Kasumi-1 (cell line): ENCODE measurements at regions not wholly inside any gene's neighbourhood (a gene's known extent, or its start where the extent isn't known, plus 50 kb on each side); places are given as distances from the start of the nearest gene placed in this dataset.
"Not testable (repeated sequence)": the region's sequence is repeated elsewhere in the genome, so short reads cannot be mapped to it uniquely, and the experiment has no call there.

Source experiments
- DNase-seq, 2 experiments: peaks; one replicate each; lab custom pipeline; 2025; lab: John Stamatoyannopoulos, UW

DNA sequence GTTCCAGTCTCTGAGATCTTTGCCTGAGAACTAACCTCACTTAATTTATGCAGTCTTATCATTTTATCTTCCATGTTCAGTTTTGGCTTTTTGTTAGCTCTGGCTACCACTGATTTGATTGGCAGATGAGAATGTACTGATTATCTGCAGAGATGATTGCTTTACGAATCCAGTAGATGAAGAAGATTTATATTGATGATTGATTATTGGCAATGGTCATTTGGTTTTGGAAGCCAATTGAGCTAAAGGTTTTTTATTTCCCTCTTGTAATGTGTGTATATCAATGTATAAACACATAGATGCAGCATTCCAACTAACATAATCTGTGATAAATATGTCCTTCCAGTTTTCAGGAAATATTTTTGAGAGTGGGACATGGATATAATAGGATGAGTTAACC is 763.6 kb downstream of the CDH11 start:
- no peak for DNase-seq

DNA sequence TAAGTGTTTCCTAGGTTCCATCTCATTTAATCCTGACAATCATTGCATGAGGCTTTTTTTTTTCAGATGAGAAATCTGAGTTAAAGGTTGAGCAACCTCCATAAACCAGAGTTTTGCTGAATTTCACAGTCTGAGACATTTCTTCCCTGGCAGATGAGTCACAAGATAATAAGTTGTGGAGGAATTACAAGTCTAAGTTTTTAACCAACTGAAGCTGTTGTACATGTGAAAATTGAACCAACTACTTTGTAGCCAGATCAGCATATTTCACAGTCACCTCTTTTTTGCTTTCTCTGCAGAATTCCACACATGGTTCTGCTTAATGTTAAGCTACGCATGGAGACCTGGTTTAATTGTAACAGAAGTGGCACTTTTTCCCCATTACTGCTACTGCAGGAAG is 765.6 kb downstream of the CDH11 start:
- no peak for DNase-seq

DNA sequence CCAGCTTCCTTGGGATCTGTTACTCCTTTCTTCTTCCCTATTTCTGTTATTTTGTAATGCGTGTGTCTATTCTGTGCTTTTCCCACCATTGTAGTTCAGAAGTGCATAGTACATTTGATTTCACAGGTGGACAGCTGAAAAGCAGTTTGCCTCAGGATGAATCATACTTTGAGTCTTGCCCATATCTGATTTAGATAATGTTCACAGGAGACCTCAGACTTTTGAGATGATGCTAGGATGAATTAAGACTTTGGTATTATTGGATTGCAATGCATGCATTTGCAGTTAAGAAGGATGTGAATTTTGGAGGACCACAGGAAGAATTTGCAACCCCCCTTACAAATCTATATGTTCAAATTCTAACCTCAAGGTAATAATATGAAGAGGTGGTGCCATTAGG is 769.6 kb downstream of the CDH11 start:
- DNase-seq, result no peak

DNA sequence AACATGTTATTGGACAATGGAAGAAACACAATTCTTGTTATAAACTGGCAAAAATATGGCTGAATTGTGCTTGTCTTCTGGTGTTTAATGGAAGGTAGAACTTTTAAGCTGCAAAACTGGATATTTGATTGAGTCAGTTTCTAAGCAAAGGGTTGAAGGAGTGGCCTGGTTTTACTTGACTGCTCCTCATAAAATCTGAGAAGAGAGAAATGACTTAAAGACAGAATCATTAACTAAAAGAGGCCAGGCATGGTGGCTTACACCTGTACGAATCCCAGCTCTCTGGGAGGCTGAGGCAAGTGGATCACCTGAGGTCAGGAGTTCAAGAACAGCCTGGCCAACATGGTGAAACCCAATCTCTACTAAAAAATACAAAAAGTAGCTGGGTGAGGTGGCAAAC is 770.7 kb downstream of the CDH11 start:
- DNase-seq, result no peak

DNA sequence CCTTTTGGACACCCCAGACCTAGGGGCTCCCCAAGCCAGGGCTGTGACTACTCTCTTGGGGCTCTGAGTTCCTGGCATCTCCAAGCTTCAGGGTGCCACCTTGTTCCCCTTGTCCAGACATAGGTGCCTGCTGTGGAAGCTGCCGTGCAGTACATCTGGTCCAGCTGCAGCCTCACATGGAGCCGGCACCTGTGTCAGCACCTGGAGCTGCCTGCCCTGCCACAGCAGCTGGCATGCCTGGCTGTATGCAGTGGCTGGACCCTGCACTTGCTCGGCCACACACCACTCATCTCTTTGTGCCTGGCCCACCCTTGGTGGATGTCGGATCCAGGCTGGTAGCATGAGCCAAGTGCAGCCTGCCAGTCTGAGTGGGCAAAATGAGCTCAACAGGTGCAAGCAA is 775.8 kb downstream of the CDH11 start:
- DNase-seq, result no peak

DNA sequence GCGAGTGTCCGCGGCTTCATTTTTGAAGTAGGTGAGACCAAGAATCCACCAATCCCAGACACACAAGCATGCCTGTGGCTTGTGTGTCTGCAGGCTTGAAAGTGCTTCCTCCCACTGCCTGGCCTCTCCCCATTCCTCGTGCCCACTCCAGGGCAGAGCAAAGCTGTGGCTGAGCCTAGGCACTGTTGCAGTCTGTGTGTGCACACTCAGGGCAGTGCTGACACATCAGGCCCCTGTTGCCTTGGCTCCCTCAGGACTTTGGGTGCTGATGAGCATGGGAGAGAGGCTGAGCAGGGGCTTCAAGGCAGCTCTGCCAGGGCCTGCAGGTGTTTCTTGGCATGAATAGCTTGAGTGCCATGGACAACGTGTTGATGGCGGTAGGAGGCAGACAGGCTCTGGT is 776.7 kb downstream of the CDH11 start:
- DNase-seq, result no peak

DNA sequence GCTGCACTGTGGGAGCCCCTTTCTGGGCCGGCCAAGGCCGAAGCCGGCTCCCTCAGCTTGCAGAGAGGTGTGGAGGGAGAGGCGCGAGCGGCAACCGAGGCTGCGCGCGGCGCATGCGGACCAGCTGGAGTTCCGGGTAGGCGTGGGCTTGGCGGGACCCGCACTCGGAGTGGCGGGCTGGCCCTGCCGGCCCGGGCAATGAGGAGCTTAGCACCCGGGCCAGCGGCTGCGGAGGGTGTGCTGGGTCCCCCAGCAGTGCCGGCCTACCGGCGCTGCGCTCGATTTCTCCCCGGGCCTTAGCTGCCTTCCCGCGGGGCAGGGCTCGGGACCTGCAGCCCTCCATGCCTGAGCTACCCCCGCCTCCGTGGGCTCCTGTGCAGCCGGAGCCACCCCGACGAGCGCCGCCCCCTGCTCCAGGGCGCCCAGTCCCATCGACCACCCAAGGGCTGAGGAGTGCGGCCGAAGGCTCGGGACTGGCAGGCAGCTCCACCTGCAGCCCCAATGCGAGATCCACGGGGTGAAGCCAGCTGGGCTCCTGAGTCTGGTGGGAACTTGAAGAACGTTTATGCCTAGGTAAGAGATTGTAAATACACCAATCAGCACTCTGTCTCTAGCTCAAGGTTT is 777.9 kb downstream of the CDH11 start:
- not testable (repeated sequence) for DNase-seq

DNA sequence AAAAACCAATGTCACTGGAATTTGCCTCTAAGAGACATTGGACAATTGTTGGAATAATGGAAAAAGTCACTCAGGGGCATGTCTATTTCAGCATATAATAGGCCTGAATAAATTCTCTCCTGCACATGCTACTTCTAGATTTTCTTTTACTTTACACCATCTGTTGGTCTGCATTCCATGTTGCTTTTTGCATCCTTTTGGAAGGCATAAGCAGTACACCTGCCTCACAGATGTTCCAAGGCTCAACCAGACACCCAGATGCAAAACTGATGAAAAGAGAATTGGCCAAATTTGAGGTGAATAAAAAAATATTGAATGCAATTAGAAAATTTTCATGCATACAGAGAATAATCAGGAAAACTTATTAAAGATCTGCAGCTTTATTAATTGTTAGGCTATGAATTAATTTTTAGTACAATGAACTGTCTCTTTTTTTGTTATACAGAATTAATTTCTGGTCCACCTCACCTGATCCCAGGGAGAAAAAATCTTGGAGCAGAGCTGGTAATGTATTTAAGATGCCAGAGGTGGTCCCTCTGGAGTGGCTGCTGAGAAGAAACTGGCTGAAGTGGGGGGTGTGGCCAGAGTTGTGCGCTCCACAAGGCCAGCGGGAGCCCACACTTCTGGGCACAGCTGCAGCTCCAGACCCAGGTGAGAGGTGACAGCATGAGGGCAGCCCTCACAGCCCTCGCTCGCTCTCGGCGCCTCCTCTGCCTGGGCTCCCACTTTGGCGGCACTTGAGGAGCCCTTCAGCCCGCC is 778.6 kb downstream of the CDH11 start:
- no peak for DNase-seq

DNA sequence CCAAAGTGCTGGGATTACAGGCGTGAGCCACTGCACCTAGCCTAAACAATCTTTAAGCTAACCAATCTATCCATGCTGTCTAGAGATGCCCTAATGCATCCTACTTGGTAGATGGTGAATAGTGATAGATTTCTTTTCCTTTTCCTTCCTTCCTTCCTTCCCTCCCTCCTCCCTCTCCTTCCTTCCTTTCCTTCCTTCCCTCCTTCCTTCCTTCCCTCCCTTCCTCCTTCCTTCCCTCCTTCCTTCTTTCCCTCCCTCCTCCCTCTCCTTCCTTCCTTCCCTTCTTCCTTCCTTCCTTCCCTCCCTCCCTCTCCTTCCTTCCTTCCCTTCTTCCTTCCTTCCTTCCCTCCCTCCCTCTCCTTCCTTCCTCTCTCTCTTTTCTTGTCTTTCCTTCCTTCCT is 780.5 kb downstream of the CDH11 start:
- DNase-seq, result not testable (repeated sequence)

DNA sequence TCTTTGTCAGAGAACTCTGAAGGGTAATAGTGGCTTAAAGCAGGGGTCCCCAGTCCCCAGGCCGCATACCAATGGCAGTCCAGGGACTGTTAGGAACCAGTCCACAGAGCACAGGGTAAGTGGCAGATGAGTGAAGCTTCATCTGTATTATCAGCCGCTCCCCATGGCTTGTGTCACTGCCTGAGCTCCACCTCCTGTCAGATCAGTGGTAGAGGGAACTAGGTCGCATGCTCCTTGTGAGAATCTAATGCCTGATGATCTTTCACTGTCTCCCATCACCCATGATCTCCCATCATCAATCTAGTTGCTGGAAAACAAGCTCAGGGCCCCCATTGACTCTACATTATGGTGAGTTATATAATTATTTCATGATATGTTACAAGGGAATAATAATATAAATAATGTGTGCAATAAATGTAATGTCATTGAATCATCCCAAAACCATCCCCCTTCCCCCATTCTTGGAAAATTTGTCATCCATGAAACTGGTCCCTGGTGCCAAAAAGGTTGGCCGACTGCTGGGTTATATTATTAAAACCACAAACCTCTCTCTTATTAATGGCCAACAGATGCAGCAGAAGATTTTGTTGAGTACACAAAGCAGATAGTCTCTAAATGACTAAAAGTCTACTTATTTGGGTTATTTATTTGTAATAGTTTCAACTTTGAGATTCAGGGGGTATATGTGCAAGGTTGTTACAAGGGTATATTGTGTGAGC is 782.7 kb downstream of the CDH11 start:
- no peak for DNase-seq

DNA sequence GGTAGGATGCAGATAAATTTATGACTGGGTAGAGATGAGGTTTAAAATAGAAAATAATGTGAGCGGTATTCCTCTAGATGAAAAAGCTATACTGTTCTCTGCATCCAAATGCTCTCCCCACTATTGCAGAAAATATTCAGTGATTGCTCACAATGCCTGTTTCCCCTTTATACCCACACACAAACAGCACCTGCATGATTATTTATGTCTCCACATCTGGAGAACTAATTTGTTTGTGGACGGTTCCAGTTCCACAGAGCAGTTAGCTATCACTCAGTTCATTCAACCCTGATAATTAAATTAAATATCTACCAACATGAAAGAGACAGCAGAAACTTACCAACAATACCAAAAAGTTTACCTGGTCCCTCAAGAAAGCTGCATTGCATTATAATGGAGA is 800.0 kb downstream of the CDH11 start:
- DNase-seq, result no peak

DNA sequence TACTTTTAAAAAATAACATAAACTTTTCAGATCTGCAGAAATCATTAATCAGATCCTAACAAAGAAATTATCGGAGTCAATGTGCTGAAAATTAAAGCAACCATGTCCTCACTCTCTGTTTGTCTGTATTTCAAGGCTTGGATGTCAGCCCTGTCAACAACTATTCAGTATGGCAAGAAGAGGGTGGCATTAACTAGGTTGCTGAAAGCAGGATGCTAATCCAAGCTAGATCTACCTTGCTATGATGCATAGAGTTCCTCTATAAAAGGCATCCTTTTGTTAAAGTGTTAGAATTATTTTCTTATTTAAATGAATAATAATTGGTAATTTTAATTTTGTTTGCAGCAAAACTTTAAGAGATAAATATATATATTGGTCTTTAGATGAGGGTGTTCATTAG is 800.8 kb downstream of the CDH11 start:
- DNase-seq, result no peak

DNA sequence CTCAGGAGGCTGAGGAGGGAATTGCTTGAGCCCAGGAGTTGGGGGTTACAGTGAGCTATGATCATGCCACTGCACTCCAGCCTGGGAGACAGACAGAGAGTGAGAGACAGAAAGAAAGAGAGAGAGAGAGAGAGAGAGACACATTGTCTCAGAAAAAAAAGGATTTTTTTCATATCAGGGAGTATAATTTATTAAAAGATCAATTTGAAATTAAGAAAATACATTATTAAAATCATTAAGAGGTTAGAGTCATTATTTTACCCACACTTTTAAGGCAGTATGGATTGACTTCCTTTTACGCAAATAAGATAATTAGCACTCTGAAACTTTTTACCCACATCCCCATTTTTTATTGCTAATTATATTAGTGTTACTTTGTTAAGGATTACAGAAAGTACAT is 804.3 kb downstream of the CDH11 start:
- DNase-seq, result no peak

DNA sequence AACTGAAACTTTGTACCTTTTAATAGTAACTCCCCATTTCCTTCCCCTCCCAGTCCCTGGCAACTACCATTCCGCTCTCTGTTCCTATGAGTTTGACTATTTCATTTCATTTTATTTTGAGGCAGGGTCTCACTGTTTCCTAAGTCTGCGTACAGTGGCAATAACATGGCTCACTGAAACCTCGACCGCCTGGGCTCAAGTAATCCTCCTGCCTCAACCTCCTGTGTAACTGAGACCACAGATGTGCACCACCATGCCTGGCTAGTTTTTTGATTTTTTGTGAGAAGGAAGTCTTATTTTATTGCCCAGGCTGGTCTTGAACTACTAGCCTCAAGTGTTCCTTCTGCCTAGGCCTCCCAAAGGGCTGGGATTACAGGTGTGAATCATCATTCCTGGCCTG is 808.1 kb downstream of the CDH11 start:
- no peak for DNase-seq

DNA sequence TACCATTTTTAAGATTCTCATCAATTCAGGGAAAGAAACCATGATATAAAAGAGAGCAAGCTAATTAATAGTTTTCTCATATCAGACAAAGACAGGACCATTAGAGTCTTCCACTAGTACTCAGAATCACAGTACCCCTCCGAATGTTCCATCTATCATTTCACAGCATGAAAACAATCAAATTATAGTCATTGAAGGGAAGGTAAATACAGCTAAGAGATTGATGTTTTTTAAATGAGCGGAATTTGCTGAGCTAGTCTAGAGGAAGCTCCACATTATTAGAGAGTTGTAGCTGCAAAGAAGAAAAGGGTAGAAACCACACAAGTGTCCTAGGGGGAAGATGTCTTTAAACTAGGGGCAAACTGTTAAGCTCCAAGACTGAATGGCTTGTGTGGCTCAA is 808.9 kb downstream of the CDH11 start:
- DNase-seq, result no peak

DNA sequence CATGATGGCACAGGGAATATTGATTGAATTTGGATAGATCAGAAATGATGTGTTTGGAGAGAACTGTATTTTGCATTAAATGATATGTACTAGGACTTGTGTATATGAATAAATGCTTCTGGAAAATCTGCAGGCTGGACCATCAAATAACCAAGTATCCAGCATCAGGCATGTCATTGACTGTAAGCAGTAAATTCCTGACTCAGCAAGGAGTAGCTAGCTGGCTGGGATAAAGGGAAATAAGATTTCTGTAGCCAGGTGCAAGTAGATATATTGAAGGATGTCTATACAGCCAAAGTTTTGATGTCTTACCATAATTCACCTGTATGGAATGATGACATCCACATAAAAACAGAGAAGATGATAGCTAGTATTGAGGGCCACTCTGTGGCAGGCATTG is 809.6 kb downstream of the CDH11 start:
- no peak for DNase-seq

DNA sequence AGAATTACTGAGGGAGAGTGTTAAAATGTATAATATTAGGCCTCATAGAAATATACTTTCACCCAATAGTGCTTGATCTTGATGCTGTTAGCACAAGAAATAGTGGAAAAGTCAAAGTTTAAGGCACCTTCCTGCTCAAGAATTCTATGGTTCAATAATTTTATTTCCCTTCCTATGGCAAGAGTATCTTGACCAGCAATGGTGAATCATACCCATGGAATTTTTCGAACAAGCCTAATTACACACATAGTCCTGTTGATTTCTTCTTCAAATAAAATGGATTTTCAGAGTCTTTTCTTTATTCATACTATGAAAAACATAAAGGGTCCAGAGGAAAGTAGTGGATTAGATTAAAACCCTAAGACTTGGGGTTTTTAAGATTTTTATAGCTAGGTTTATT is 810.6 kb downstream of the CDH11 start:
- DNase-seq, result no peak

DNA sequence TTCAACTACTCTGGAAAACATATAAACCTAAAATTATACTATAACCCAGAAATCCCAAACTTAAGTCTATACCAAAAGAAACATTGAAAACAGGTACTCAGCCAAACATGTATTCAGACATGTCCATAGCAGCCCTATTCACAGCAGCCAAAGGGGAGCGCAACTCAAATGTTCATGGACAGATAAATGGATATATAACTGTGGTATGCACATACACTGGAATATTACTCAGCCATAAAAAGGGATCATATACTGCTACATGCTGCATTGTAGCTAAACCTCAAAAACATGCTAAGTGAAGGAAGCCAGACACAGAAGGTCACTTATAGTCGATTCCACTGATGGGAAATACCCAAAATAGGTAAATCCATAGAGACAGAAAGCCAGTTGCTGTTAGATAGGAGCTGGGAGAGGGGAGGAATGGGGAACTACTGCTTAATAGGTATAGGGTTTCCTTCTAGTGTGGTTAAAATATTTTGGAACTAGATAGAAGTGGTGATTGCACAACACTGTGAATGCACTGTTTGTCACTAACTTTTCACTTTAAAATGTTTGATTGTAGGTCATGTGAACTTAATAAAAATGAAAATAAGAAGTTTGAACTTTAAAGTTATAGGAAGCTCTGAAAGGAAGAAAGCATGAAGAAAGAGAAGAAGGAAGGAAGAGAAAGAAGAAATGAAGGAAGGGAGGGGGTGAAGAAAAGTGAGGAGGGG is 812.3 kb downstream of the CDH11 start:
- DNase-seq, result no peak

DNA sequence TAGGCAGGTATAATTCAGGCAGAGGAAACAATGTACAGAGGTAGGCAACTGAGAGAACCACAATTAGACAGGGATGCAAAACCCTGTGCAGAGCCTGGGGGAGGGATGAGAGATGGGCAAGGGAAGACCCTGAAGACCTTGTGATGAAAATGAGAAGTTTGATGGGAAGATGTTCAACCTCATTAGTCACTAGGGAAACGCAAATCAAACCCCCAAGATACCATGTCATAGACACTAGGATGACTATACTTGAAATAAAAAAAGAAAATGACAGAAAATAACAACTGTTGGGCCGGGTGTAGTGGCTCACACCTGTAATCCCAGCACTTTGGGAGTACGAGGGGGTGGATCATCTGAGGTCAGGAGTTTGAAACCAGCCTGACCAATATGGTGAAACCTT is 813.1 kb downstream of the CDH11 start:
- DNase-seq, result no peak

DNA sequence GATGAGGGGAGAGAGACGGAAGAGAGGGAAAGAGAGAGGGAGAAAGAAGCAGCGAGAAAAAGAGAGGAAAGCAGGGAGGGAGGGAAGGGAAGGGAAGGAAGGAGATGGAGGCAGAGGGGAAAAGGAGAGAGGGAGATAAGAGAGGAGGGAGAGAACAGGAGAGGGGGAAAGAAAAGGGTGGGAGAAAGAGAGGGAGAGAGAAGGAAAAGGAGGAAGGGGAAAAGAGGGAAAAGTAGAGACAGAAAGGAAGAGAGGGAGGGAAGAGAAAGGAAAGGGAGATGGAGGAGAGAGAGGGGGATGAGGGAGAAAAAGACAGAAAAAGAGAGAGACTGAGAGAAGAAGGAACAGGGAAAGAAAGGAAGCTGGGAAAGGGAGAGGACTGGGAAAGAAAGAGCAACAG is 814.4 kb downstream of the CDH11 start:
- no peak for DNase-seq

DNA sequence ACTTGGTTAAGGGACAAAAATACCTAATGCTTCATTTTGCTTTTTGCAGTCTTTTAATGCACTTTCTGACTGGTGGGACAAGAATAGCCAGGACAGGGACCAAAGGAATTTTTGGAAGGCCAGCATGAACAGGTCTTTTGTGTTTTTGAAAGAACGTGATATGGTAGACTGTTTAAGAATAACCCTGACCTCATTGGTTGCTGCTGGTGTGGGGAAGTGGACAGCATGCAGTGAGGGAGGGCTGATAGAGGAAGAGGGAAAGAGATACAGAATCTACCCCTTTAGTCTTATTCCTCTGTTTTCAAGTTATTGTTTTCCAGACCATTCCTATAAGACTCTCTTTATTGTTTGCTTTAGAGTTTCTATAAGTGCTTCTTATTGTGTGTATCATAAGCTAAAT is 816.2 kb downstream of the CDH11 start:
- DNase-seq, result no peak

DNA sequence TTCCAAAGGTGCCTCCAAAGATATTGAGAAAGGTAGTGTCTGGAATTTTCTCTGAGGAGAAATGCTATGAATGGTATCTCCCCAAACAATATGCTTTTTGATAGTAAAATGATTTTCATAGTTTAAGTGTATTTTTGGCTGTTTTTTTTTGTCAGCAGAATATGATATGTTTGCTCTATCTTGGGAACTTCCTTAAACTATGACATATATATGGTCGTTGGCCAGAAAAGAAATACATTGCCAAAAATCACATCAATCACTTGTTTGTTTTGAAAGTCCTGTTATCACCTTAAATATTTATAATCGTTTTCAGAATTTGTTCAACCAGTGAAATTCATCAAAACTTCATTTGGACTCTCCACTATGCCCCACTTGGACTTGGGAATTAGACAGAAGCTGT is 816.9 kb downstream of the CDH11 start:
- no peak for DNase-seq

DNA sequence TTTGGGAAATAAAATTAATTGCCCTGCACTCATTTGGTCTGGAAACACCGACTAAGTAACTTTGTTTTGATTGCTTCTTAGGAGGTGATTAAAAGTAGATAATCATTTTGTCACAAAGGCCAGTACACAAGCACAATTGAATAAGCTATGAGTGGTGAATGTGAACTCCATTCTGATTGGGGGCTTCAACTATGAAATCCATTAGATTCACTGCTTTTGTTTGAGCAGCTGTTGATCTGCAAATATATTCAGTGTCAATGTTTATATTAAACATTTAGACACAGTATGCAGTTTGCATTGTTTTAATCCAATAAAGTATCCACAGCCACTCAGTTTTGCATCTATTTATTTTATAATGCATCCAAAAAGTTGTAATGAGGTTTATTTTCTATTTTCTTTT is 817.5 kb downstream of the CDH11 start:
- no peak for DNase-seq
